Chondrocyte (in vitro differentiated cells): ENCODE measurements at regions not wholly inside any gene's neighbourhood (a gene's known extent, or its start where the extent isn't known, plus 50 kb on each side); places are given as distances from the start of the nearest gene placed in this dataset.

Source experiments
- DNase-seq: peaks from one replicate; pipeline ENCODE4 v3.0.0; 2021; ENCODE audit warnings: mixed read lengths, low spot score
- H3K27ac Mint-ChIP-seq: one replicate; pipeline ENCODE4 v1.8.0; 2021; ENCODE audit warnings: mild to moderate bottlenecking, moderate library complexity, mixed read lengths; ENCODE audit not compliant: unreplicated experiment
- H3K27me3 Mint-ChIP-seq: 2 replicates; pipeline ENCODE4 v1.8.0; 2021; ENCODE audit warnings: low read depth, mixed read lengths
- H3K36me3 Mint-ChIP-seq: 2 replicates; pipeline ENCODE4 v1.8.0; 2021; ENCODE audit warnings: low read depth, mixed read lengths
- H3K4me1 Mint-ChIP-seq: 2 replicates; pipeline ENCODE4 v1.8.0; 2021; ENCODE audit warnings: low read depth, mild to moderate bottlenecking, mixed read lengths
- H3K4me3 Mint-ChIP-seq: one replicate; pipeline ENCODE4 v1.8.0; 2021; ENCODE audit warnings: mild to moderate bottlenecking, moderate library complexity, mixed read lengths; ENCODE audit not compliant: unreplicated experiment
- H3K9me3 Mint-ChIP-seq: 2 replicates; pipeline ENCODE4 v1.8.0; 2021; ENCODE audit warnings: low read depth, mixed read lengths
- CTCF ChIP-seq: fragments of 200-600 bp; sonication (generic); IDR thresholded peaks from 2 replicates; pipeline ENCODE4 v1.5.0; 2021; ENCODE audit warnings: antibody characterized with exemption, mild to moderate bottlenecking, moderate library complexity

- H3K27ac Mint-ChIP-seq = no peak overlapping the region
- H3K27me3 Mint-ChIP-seq = peaks cover 25% of the 10 kb centered on the region
- no peak for DNase-seq
- TF ChIP-seq CTCF = no peak
- no peaks in the 10 kb centered on the region for H3K36me3 Mint-ChIP-seq
- no peaks in the 10 kb centered on the region for H3K4me1 Mint-ChIP-seq
- no peak overlapping the region for H3K4me3 Mint-ChIP-seq
- no peaks in the 10 kb centered on the region for H3K9me3 Mint-ChIP-seq
Observed at GRCh38 chr5:159398936-159399335, 68.6 kb upstream of the IL12B start.

- H3K27ac Mint-ChIP-seq = no peak overlapping the region
- TF ChIP-seq CTCF = no peak
Observed at GRCh38 chr5:159400476-159400875, 70.2 kb upstream of the IL12B start.

GRCh38 chr5:159402311-159402710 lies 72.0 kb upstream of the IL12B start:
- no peaks in the 10 kb centered on the region for H3K36me3 Mint-ChIP-seq
- no peaks in the 10 kb centered on the region for H3K9me3 Mint-ChIP-seq
- H3K4me1 Mint-ChIP-seq = no peaks in the 10 kb centered on the region
- no peak for DNase-seq
- H3K27me3 Mint-ChIP-seq = peaks cover 35% of the 10 kb centered on the region
- H3K27ac Mint-ChIP-seq = no peak overlapping the region
- no peak overlapping the region for H3K4me3 Mint-ChIP-seq
- TF ChIP-seq CTCF = no peak

More at GRCh38 chr5:159400476-159400875, 70.2 kb upstream of the IL12B start:
- Mint-ChIP-seq H3K9me3 (no peaks in the 10 kb centered on the region), H3K4me1 (no peaks in the 10 kb centered on the region), H3K4me3 (no peak overlapping the region), H3K27me3 (peaks cover 31% of the 10 kb centered on the region), H3K36me3 (no peaks in the 10 kb centered on the region)
- DNase-seq = no peak

GRCh38 chr5:159402856-159403255 lies 72.6 kb upstream of the IL12B start:
- TF ChIP-seq CTCF = no peak
- no peak for DNase-seq
- H3K27me3 Mint-ChIP-seq = peaks cover 35% of the 10 kb centered on the region
- no peaks in the 10 kb centered on the region for H3K9me3 Mint-ChIP-seq
- no peak overlapping the region for H3K27ac Mint-ChIP-seq
- no peaks in the 10 kb centered on the region for H3K36me3 Mint-ChIP-seq
- H3K4me1 Mint-ChIP-seq = no peaks in the 10 kb centered on the region
- no peak overlapping the region for H3K4me3 Mint-ChIP-seq

GRCh38 chr5:159403906-159404681 lies 73.8 kb upstream of the IL12B start:
- Mint-ChIP-seq H3K4me1 (no peaks in the 10 kb centered on the region), H3K27ac (no peak overlapping the region)
- no peak for DNase-seq

More at GRCh38 chr5:159403906-159404681, 73.8 kb upstream of the IL12B start:
- H3K9me3 Mint-ChIP-seq = no peaks in the 10 kb centered on the region
- H3K27me3 Mint-ChIP-seq = peaks cover 44% of the 10 kb centered on the region
- no peak for TF ChIP-seq CTCF
- H3K4me3 Mint-ChIP-seq = no peak overlapping the region
- H3K36me3 Mint-ChIP-seq = no peaks in the 10 kb centered on the region
